ENCODE measurements at regions not wholly inside any gene's neighbourhood (a gene's known extent, or its start where the extent isn't known, plus 50 kb on each side); places are given as distances from the start of the nearest gene placed in this dataset.
A peak's percentile ranks its signal among the peaks of the same experiment; 100 is the strongest.

- no peak for DNase-seq (ENCODE audit: low spot score)
These were observed 63.5 kb upstream of the ROR1 start for GRCh38 chr1:63710308-63710707.

DNA sequence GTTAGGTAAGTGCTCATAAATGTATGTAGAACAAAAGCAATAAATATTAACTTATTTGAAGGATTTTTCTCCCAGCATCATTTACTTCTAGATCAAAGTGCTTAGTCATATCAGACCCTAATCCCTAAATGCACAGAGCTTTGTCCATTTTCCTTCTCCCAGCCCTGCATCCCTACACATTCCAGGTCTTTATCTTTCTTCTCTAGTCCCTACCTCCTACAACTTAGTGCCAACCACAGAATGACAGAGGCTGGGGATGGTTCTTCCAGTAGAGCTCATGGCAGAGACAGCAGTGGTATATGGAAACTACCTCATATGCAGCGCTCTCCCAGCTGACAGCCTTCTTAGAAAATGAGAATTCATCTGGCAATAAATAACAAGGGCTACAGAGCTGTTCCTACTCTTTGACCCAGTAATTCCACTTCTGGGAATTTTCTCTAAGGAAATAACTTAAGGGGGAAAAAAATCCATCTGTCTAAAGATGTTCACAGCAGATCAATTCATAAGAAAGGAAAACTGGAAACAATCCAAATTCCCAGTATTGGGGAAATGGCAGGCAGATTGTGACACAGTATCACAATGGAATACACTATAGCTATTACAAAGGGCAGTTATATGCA, 62.9 kb upstream of the ROR1 start:
- DNase-seq (ENCODE audit: low spot score): no peak

DNA sequence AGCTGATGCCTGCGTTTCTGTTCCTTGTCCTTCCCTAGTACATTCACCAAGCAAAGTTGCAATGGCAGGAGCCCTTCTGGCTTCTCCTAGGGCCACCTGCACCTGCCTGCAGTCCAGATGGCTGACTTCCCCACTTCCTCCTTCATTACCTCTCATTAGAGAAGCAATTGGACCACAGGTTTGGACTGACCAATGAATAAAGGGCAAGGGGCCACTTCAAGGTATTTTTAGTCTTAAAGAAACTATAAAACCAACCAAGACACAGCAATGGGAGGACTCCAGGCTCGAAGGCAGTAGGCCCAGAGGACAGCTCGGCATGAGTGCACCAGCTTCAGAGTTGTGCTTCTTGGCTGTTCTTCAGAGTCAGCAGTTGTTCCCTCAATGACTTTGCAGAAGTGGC, 60.8 kb upstream of the ROR1 start:
- no peak for DNase-seq (ENCODE audit: low spot score)

DNA sequence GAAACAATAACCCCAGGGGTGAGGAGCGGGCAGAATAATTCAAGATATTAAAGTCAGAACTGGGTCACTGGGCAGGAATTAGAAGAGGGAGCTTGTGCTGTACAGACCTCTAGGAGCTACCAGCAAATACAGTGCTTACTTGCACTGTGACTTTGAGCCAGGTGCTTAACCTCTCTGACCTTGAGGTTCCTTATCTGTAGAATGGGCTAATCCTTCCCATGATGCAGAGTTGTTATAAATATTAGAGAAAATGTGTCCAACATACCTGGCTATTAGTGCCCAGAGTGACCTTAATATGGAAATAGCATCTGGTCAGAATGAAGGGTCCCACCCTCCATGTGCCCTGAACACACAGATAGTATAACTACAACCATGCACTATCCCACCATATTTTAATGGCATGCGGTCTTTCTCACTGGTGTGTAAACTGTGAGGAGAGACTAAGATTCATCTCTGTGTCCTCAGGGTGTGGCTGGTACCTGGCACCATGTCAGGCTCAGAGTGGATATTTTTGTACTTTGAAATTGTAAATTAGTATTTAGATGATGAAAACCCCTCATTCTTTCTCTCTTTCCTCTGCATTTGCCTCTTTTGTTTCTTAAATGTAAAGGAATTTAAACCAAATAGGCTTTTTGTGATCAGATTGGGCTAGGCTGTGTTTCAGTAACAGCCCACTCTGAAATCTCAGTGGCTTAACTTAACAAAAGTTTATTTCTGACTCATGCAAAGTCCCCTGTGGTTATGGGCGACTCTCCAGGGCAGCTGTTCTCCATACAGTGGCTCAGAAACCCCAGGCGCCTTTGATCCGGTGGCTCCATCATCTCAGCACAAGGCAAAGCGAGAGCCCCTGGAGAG, 60.0 kb upstream of the ROR1 start:
- DNase-seq (ENCODE audit: low spot score): peak; percentile 66

DNA sequence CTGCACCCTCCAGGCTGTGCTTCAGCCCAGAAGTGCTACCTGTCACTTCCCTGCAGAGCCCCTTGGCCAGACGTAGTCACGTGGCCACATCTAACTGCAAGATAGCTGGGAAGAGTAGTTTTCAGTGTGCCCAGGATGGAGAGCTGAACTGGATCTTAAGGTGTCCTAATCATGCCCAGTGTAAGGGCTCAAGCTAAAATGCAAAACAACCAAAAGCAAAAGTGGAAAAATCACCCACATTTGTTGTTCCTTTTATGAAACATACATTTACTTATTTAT, 59.4 kb upstream of the ROR1 start:
- DNase-seq (ENCODE audit: low spot score): no peak

DNA sequence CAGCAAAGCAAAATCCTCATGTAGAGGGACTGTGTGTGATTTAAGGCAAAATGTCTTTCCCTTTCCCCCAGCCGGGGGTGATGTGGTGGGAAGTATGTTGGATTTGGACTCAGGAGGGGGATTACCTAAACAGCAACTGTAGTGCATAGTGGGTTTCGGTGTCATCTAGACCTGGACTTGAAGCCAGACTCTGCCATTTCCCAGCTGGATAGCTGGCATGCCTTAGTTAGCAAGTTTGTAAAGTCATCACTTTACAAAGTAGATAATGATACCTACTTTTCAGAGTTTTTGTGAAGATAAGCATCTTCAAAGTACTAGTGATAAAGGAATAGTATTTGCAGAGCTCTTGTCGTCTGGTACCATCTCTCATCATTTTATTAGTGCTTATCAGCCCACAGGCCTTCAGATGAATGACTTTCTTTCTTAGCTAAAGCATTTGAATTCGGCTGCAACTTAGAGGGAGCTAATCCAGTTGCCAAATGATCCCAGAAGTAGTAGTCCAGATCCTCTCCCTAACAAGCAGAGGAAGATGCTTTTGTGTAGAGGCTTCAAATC, 56.2 kb upstream of the ROR1 start:
- DNase-seq (ENCODE audit: low spot score): no peak

GRCh38 chr1:63718541-63718970, 55.3 kb upstream of the ROR1 start:
- DNase-seq (ENCODE audit: low spot score): no peak

DNA sequence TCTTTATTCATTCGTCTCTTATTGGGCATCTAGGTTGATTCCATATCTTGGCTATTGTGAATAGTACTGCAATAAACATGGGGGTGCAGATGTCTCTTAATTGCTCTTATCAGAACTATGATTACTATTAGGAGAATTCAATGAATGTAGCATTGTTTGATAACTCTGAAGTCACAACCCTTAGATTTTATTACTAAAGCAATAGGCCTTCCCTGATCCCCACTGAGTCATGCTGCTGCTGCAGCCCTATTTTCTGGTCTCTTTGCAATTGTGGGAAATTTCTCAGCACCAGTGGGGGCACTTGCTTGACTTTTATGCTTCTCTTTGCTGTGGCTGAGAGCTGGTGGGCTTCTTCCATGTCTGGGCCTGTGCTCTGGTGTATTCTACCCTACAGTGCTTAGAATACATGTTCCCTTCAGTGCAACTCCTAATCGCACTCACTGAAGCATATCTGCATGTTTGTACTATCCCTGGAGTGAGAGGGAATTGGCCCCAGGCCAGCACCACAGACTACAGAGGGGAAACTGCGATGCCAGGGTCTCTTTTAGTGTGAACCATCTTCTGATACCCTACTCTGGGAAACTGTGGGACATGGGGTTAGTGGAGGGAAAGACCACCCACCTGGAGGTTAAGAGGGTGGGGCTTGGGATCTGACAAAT, 52.2 kb upstream of the ROR1 start:
- DNase-seq (ENCODE audit: low spot score): no peak

GRCh38 chr1:63723602-63724001, 50.2 kb upstream of the ROR1 start:
- DNase-seq (ENCODE audit: low spot score): no peak

Measured in AG08396 (cell line).